Breast epithelium (tissue), 3 donors: ENCODE measurements at regions not wholly inside any gene's neighbourhood (a gene's known extent, or its start where the extent isn't known, plus 50 kb on each side); places are given as distances from the start of the nearest gene placed in this dataset.
"Not testable (repeated sequence)": the region's sequence is repeated elsewhere in the genome, so short reads cannot be mapped to it uniquely, and the experiment has no call there.

ENCODE experiments used
- POLR2A ChIP-seq: fragments of 450-650 bp; IDR thresholded peaks from one replicate; pipeline ENCODE4 v1.6.1; 2016; ENCODE audit warnings: antibody characterized with exemption, mild to moderate bottlenecking, moderate library complexity
- POLR2AphosphoS5 ChIP-seq, 3 donors: sonication (generic); formaldehyde crosslinking; IDR thresholded peaks; one replicate each; pipeline ENCODE4 v1.6.1; 2017; ENCODE audit warnings: antibody characterized with exemption in 3 of 3
- TF ChIP-seq, protein P1 (sequence below), 3 donors: fragments of 450-650 bp; IDR thresholded peaks; one replicate each; pipeline ENCODE4 v1.5.1; 2016 to 2017; ENCODE audit warnings: antibody characterized with exemption in 3 of 3, mild to moderate bottlenecking in 3 of 3, moderate library complexity in 3 of 3

DNA sequence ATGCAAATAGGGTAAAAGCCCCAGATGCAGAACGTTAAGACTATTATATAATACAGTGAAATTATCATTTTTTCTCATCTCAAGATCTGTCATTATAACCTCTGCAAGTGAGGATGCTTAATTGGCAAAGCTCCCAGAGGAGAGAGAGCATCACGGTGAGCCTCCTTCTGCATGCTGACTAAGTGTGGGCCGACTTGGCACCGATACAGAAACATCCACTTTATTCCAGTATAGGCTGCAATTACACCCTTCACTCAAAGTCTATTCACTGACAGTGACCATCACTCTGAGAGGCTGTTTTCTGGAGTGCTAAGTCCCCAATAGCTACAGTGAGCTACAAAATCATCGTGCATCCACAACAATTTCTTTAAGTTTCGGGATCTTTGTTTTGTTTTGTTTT, 69.6 kb upstream of the NBPF26 start:
- TF ChIP-seq, protein P1, sequence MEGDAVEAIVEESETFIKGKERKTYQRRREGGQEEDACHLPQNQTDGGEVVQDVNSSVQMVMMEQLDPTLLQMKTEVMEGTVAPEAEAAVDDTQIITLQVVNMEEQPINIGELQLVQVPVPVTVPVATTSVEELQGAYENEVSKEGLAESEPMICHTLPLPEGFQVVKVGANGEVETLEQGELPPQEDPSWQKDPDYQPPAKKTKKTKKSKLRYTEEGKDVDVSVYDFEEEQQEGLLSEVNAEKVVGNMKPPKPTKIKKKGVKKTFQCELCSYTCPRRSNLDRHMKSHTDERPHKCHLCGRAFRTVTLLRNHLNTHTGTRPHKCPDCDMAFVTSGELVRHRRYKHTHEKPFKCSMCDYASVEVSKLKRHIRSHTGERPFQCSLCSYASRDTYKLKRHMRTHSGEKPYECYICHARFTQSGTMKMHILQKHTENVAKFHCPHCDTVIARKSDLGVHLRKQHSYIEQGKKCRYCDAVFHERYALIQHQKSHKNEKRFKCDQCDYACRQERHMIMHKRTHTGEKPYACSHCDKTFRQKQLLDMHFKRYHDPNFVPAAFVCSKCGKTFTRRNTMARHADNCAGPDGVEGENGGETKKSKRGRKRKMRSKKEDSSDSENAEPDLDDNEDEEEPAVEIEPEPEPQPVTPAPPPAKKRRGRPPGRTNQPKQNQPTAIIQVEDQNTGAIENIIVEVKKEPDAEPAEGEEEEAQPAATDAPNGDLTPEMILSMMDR (IDR thresholded peaks at IDR 0.05) = not testable (repeated sequence)
- not testable (repeated sequence) for TF ChIP-seq POLR2AphosphoS5 (IDR thresholded peaks at IDR 0.05); POLR2A
